Head of caudate nucleus (tissue), 42 donors: ENCODE measurements at regions not wholly inside any gene's neighbourhood (a gene's known extent, or its start where the extent isn't known, plus 50 kb on each side); places are given as distances from the start of the nearest gene placed in this dataset.
A peak's percentile ranks its signal among the peaks of the same experiment; 100 is the strongest.
"Not testable (repeated sequence)": the region's sequence is repeated elsewhere in the genome, so short reads cannot be mapped to it uniquely, and the experiment has no call there.

Source experiments
- DNase-seq, 42 donors: peaks; one replicate each; pipeline versions ENCODE4 v3.0.0 to v3.0.0-alpha.2; 2020 to 2021; ENCODE audit warnings: mixed read lengths in 7 of 42
- intact Hi-C: fragments of 100-400 bp; cut with DNase I; formaldehyde crosslinking; loops from one replicate; pipeline ENCODE4 v1.15.0; 2022

DNA sequence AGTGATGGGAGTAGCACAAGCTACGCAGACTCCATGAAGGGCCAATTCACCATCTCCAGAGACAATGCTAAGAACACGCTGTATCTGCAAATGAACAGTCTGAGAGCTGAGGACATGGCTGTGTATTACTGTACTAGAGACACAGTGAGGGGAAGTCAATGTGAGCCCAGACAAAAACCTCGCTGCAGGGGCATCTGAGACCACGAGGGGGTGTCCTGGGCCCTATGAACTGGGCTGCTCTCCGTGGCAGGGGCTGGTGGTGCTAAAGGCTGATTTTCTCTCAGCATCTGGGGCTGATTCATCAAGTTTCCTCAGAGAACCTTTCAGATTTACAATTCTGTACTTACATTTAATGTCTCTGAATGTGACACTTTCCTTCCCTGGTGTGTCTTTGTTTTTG is 368.1 kb downstream of the TP53TG3F start:
- intact Hi-C loops: not testable (repeated sequence)
- peak in 1 of 42 donors; percentile 4 for DNase-seq

DNA sequence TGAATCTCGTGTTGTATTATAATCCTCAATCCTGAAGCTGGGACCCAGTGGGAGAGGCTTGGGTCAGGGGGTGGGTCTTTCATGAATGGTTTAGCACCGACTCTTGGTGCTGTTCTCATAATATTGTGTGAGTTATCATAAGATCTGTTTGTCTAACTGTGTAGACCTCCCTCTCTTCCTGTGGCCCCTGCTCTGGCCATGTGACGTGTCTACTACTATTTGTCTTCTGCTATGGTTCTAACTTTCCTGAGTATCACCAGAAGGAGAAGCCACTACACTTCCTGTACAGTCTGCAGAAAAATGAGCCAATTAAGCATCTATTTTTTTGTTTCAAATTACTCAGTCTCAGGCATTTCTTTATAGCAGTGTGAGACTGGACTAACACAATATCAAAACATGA is 379.7 kb downstream of the TP53TG3F start:
- intact Hi-C loops, DNase-seq: not testable (repeated sequence)

DNA sequence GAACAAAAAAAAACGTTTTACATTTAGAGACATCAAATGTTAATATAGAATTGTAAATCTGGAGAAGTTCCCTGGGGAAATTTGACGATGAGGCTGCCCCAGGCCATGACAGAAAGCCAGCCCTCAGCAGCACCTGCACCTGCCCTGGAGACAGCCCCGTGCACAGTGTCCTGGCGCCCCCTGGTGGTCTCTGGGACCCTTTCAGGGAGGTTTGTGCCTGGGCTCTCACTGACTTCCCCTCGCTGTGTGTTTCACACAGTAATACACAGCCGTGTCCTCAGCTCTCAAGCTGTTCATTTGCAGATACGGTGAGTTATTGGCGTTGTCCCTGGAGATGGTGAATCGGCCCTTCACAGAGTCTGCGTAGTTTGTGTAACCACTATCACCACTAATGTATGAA is 385.1 kb downstream of the TP53TG3F start:
- peak in 24 of 42 donors; percentile 1 to 51 (median 12) for DNase-seq
- intact Hi-C loops: not testable (repeated sequence)
